Common myeloid progenitor, CD34-positive (primary cell): ENCODE measurements at regions not wholly inside any gene's neighbourhood (a gene's known extent, or its start where the extent isn't known, plus 50 kb on each side); places are given as distances from the start of the nearest gene placed in this dataset.

Experiments used
- CTCF ChIA-PET: fragments of 350-600 bp; sonication (Branson Sonifier 250); formaldehyde crosslinking; loops from one replicate; lab custom pipeline; 2021; ENCODE audit warnings: antibody characterized with exemption; lab: Charles Lee
- POLR2A ChIA-PET: fragments of 350-600 bp; sonication (Branson Sonifier 250); formaldehyde crosslinking; loops from one replicate; lab custom pipeline; 2021; ENCODE audit warnings: antibody characterized with exemption; lab: Charles Lee
- DNase-seq, 3 donors: peaks; one replicate each; pipeline versions ENCODE4 v3.0.0 to v3.0.0-alpha.2; 2013
- H3K27ac ChIP-seq, 2 experiments: 1 replicate in 1 of 2; 2 replicates in 1 of 2; pipeline ENCODE4 v1.7.0; 2013; ENCODE audit warnings: inconsistent platforms in 2 of 2, low read length in 2 of 2, mild to moderate bottlenecking in 2 of 2, low read depth in 1 of 2, moderate library complexity in 1 of 2; ENCODE audit not compliant: severe bottlenecking in 2 of 2, insufficient read depth in 1 of 2, poor library complexity in 1 of 2
- H3K27me3 ChIP-seq, 5 experiments: replicated peaks in 2 of 5; 1 replicate in 3 of 5; 2 replicates in 2 of 5; pipeline versions ENCODE4 v1.6.1 to v1.7.0; 2013; ENCODE audit warnings: low read length in 4 of 5, mild to moderate bottlenecking in 2 of 5, moderate library complexity in 2 of 5, inconsistent platforms in 1 of 5; ENCODE audit not compliant: insufficient read depth in 5 of 5, control insufficient read depth in 4 of 5
- H3K36me3 ChIP-seq, 4 experiments: 1 replicate in 2 of 4; 2 replicates in 2 of 4; pipeline versions ENCODE4 v1.6.1 to v1.7.0; 2013; ENCODE audit warnings: low read length in 3 of 4, control low read depth in 1 of 4, mild to moderate bottlenecking in 1 of 4; ENCODE audit not compliant: control insufficient read depth in 4 of 4, insufficient read depth in 4 of 4
- H3K4me1 ChIP-seq, 4 experiments: 1 replicate in 3 of 4; 2 replicates in 1 of 4; pipeline versions ENCODE4 v1.6.1 to v1.7.1; 2013; ENCODE audit warnings: low read length in 3 of 4, mild to moderate bottlenecking in 3 of 4, control low read depth in 1 of 4, inconsistent platforms in 1 of 4, moderate library complexity in 1 of 4; ENCODE audit not compliant: control insufficient read depth in 4 of 4, insufficient read depth in 4 of 4; ENCODE audit errors: control extremely low read depth in 1 of 4
- H3K4me3 ChIP-seq, 7 experiments: 1 replicate in 4 of 7; 2 replicates in 3 of 7; pipeline versions ENCODE4 v1.5.1 to v1.7.0; 2013; ENCODE audit warnings: mild to moderate bottlenecking in 7 of 7, low read length in 6 of 7, moderate library complexity in 6 of 7, inconsistent platforms in 2 of 7, low read depth in 2 of 7, control low read depth in 1 of 7; ENCODE audit not compliant: insufficient read depth in 4 of 7, control insufficient read depth in 1 of 7; ENCODE audit errors: extremely low read depth in 1 of 7
- H3K9me3 ChIP-seq, 5 experiments: 1 replicate in 4 of 5; 2 replicates in 1 of 5; pipeline versions ENCODE4 v1.6.1 to v1.7.1; 2013; ENCODE audit warnings: low read length in 4 of 5, mild to moderate bottlenecking in 2 of 5, inconsistent platforms in 1 of 5, low read depth in 1 of 5, moderate library complexity in 1 of 5; ENCODE audit not compliant: control insufficient read depth in 4 of 5, insufficient read depth in 2 of 5; ENCODE audit errors: control extremely low read depth in 1 of 5
- WGBS: methylation state at CpG from one replicate; pipeline ENCODE4 v1.1.5; 2013; ENCODE audit not compliant: insufficient coverage; 5-methylcytosine and 5-hydroxymethylcytosine counted together

GRCh38 chr21:35635261-35635660 lies 425.1 kb downstream of the SETD4 start:
- no peaks in the 10 kb centered on the region for H3K27me3 ChIP-seq
- DNase-seq: no peak
- WGBS: no CpG with 5 or more reads among the region's 2 CpGs
- no peaks in the 10 kb centered on the region for H3K36me3 ChIP-seq
- H3K27ac ChIP-seq: no peak overlapping the region
- ChIA-PET CTCF (no interaction called here), POLR2A (no interaction called here)
- no peak overlapping the region for H3K4me3 ChIP-seq
- H3K9me3 ChIP-seq: no peaks in the 10 kb centered on the region
- no peaks in the 10 kb centered on the region for H3K4me1 ChIP-seq

- Histone ChIP-seq H3K36me3 (no peaks in the 10 kb centered on the region), H3K27ac (no peak overlapping the region), H3K4me1 (no peaks in the 10 kb centered on the region), H3K4me3 (no peak overlapping the region), H3K27me3 (no peaks in the 10 kb centered on the region), H3K9me3 (no peaks in the 10 kb centered on the region)
- WGBS: 97% methylated on average over 3 of the region's 9 CpGs
- no peak for DNase-seq
- CTCF ChIA-PET: no interaction called here
- POLR2A ChIA-PET: no interaction called here
These were observed 426.8 kb downstream of the SETD4 start for GRCh38 chr21:35633501-35633900.

GRCh38 chr21:35632711-35633110 lies 427.6 kb downstream of the SETD4 start:
- Histone ChIP-seq H3K9me3 (no peaks in the 10 kb centered on the region), H3K36me3 (no peaks in the 10 kb centered on the region), H3K4me3 (no peak overlapping the region), H3K4me1 (no peaks in the 10 kb centered on the region), H3K27me3 (no peaks in the 10 kb centered on the region), H3K27ac (no peak overlapping the region)
- ChIA-PET POLR2A (no interaction called here), CTCF (no interaction called here)
- 92% methylated on average over 4 of the region's 5 CpGs for WGBS
- no peak for DNase-seq

GRCh38 chr21:35628316-35628715 lies 432.0 kb downstream of the SETD4 start:
- Histone ChIP-seq H3K9me3 (no peaks in the 10 kb centered on the region), H3K27me3 (no peaks in the 10 kb centered on the region), H3K27ac (no peak overlapping the region), H3K4me1 (no peaks in the 10 kb centered on the region), H3K4me3 (no peak overlapping the region), H3K36me3 (no peaks in the 10 kb centered on the region)
- no peak for DNase-seq
- ChIA-PET CTCF (no interaction called here), POLR2A (interaction anchor here (0.7 kb wide), 1 partner anchor 53 kb away, joined by 3 read pairs; no protein-coding TSS in a partner anchor)
- WGBS: 88% methylated on average over 3 of the region's 3 CpGs

GRCh38 chr21:35627462-35627861 lies 432.9 kb downstream of the SETD4 start:
- no peak overlapping the region for H3K4me3 ChIP-seq
- POLR2A ChIA-PET: no interaction called here
- no peak for DNase-seq
- no peaks in the 10 kb centered on the region for H3K4me1 ChIP-seq
- H3K27me3 ChIP-seq: no peaks in the 10 kb centered on the region
- H3K9me3 ChIP-seq: peaks cover 0 to 4% (median 0%) of the 10 kb centered on the region in 5 experiments
- no peak overlapping the region for H3K27ac ChIP-seq
- CTCF ChIA-PET: no interaction called here
- H3K36me3 ChIP-seq: no peaks in the 10 kb centered on the region
- WGBS: no CpG with 5 or more reads among the region's 4 CpGs

GRCh38 chr21:35625576-35625975 lies 434.8 kb downstream of the SETD4 start:
- peaks cover 0 to 4% (median 2%) of the 10 kb centered on the region in 5 experiments for H3K9me3 ChIP-seq
- H3K4me3 ChIP-seq: no peak overlapping the region
- POLR2A ChIA-PET: no interaction called here
- no peak for DNase-seq
- no peaks in the 10 kb centered on the region for H3K36me3 ChIP-seq
- no peak overlapping the region for H3K27ac ChIP-seq
- H3K27me3 ChIP-seq: no peaks in the 10 kb centered on the region
- 93% methylated on average over 2 of the region's 3 CpGs for WGBS
- CTCF ChIA-PET: no interaction called here
- H3K4me1 ChIP-seq: no peaks in the 10 kb centered on the region

GRCh38 chr21:35624901-35625300 lies 435.4 kb downstream of the SETD4 start:
- POLR2A ChIA-PET: no interaction called here
- Histone ChIP-seq H3K27ac (no peak overlapping the region), H3K9me3 (peaks cover 0 to 4% (median 2%) of the 10 kb centered on the region in 5 experiments), H3K27me3 (no peaks in the 10 kb centered on the region), H3K4me3 (no peak overlapping the region), H3K36me3 (no peaks in the 10 kb centered on the region), H3K4me1 (no peaks in the 10 kb centered on the region)
- no CpG with 5 or more reads among the region's 2 CpGs for WGBS
- CTCF ChIA-PET: no interaction called here
- DNase-seq: no peak
